ENCODE measurements at regions not wholly inside any gene's neighbourhood (a gene's known extent, or its start where the extent isn't known, plus 50 kb on each side); places are given as distances from the start of the nearest gene placed in this dataset.

- ChIA-PET CTCF (no interaction called here), POLR2A (no interaction called here)
- intact Hi-C loops (cut with DNase I, micrococcal nuclease) = no loop called here
- Mint-ChIP-seq H3K36me3 (ENCODE audit: low read depth) (no peaks in the 10 kb centered on the region), H3K4me3 (no peak overlapping the region), H3K9me3 (no peaks in the 10 kb centered on the region), H3K27me3 (no peaks in the 10 kb centered on the region), H3K4me1 (ENCODE audit: low read depth) (no peaks in the 10 kb centered on the region), H3K27ac (no peak overlapping the region)
- no peak for DNase-seq
- no peak overlapping the region for H3K4me3 ChIP-seq (ENCODE audit: low read length)
- H3K4me1 ChIP-seq (ENCODE audit: insufficient read depth, low read length) = no peaks in the 10 kb centered on the region
- TF ChIP-seq CTCF (IDR thresholded peaks at IDR 0.05) = no peak
- no peaks in the 10 kb centered on the region for H3K9me3 ChIP-seq (ENCODE audit: control insufficient read depth in 1 of 2, insufficient read depth in 1 of 2, low read length in 2 of 2)
- ATAC-seq (ENCODE audit: poor library complexity) = no peak
- no peak overlapping the region for H3K27ac ChIP-seq (ENCODE audit: low read depth in 1 of 2, low read length in 2 of 2)
- H3K36me3 ChIP-seq (ENCODE audit: insufficient read depth, low read length) = no peaks in the 10 kb centered on the region
- H3K27me3 ChIP-seq (ENCODE audit: control insufficient read depth in 1 of 2, insufficient read depth in 2 of 2, low read length in 2 of 2) = no peaks in the 10 kb centered on the region
Observed at GRCh38 chr18:43578706-43579105, 301.4 kb upstream of the SYT4 start.

DNA sequence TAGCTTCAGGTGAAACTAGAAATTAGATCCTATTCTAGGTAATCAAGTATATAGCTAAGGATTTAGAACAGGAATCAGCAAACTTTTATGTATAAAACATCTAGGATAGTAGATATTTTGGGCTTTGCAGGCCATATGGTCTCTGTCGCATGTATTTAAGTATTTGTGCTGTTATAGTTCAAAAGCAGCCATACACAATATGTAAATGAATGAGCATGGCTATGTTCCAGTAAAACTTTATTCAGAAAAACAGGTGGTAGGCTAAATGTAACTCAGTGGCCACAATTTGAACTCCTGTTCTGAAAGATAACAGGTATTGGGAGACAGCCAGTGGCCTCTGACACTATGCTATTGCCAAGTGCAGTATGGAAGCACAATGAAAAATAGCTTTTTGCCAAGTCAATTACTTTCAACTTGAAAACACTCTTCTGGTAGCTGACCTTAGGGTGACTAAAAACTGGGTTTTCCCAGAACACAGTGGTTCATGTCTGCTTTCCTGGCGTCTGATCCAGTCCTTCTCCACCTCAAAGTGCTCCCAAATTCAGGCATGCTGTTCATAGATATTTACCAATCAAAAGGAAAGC is 304.7 kb upstream of the SYT4 start:
- no peaks in the 10 kb centered on the region for H3K4me1 Mint-ChIP-seq (ENCODE audit: low read depth)
- no peak for TF ChIP-seq CTCF (IDR thresholded peaks at IDR 0.05)
- H3K9me3 Mint-ChIP-seq = no peaks in the 10 kb centered on the region
- Histone ChIP-seq H3K4me1 (ENCODE audit: insufficient read depth, low read length) (no peaks in the 10 kb centered on the region), H3K36me3 (ENCODE audit: insufficient read depth, low read length) (no peaks in the 10 kb centered on the region), H3K27me3 (ENCODE audit: control insufficient read depth in 1 of 2, insufficient read depth in 2 of 2, low read length in 2 of 2) (no peaks in the 10 kb centered on the region), H3K4me3 (ENCODE audit: low read length) (no peak overlapping the region), H3K9me3 (ENCODE audit: control insufficient read depth in 1 of 2, insufficient read depth in 1 of 2, low read length in 2 of 2) (no peaks in the 10 kb centered on the region), H3K27ac (ENCODE audit: low read depth in 1 of 2, low read length in 2 of 2) (no peak overlapping the region)
- DNase-seq (no peak), ATAC-seq (ENCODE audit: poor library complexity) (no peak)
- POLR2A ChIA-PET = no interaction called here
- H3K4me3 Mint-ChIP-seq = no peak overlapping the region
- CTCF ChIA-PET = interaction anchor here (1.3 kb wide), 1 partner anchor 13 kb away, joined by 3 read pairs; no protein-coding TSS in a partner anchor
- H3K36me3 Mint-ChIP-seq (ENCODE audit: low read depth) = no peaks in the 10 kb centered on the region
- intact Hi-C loops (cut with DNase I, micrococcal nuclease) = no loop called here
- H3K27ac Mint-ChIP-seq = no peak overlapping the region
- no peaks in the 10 kb centered on the region for H3K27me3 Mint-ChIP-seq

DNA sequence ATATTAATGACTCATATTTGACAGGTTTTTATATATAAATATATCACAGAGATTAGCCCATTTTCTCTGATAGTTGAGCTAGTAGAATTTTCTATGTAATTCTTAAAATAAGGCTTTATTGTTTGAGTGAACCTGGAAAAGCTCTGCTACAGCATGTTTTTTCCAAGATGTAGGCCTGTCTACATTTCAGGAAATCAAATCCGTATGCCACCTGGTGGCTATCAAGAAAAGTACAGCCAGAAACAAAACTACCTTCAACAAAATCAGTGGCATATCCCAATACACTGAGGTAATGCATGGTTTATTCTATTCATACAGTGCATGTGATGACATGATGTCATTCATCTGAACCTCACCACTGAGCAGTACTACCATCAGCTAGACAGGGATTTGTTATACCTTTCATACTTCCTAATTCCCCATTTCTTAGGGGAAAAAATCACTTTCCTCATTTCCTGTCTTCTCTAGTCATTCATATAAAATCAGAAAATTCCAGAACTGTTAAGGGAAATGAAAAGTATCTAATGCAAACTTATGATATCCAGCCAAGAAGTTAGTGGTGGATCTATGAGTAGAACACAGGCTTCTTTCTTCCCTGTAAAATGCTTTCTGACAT is 310.4 kb upstream of the SYT4 start:
- POLR2A ChIA-PET = no interaction called here
- ATAC-seq (ENCODE audit: poor library complexity) = no peak
- CTCF ChIA-PET = interaction anchor here (1.3 kb wide), 1 partner anchor 1473 kb away, joined by 3 read pairs; no protein-coding TSS in a partner anchor
- Mint-ChIP-seq H3K27me3 (no peaks in the 10 kb centered on the region), H3K36me3 (ENCODE audit: low read depth) (no peaks in the 10 kb centered on the region), H3K27ac (no peak overlapping the region), H3K4me1 (ENCODE audit: low read depth) (no peaks in the 10 kb centered on the region), H3K4me3 (no peak overlapping the region), H3K9me3 (no peaks in the 10 kb centered on the region)
- Histone ChIP-seq H3K27ac (ENCODE audit: low read depth in 1 of 2, low read length in 2 of 2) (no peak overlapping the region), H3K4me3 (ENCODE audit: low read length) (no peak overlapping the region), H3K4me1 (ENCODE audit: insufficient read depth, low read length) (no peaks in the 10 kb centered on the region), H3K36me3 (ENCODE audit: insufficient read depth, low read length) (no peaks in the 10 kb centered on the region), H3K9me3 (ENCODE audit: control insufficient read depth in 1 of 2, insufficient read depth in 1 of 2, low read length in 2 of 2) (peaks cover 0 to 18% of the 10 kb centered on the region in 2 experiments), H3K27me3 (ENCODE audit: control insufficient read depth in 1 of 2, insufficient read depth in 2 of 2, low read length in 2 of 2) (no peaks in the 10 kb centered on the region)
- peak; percentile 55 for TF ChIP-seq CTCF (IDR thresholded peaks at IDR 0.05)
- peak in 3 of 14 experiments; percentile 14 to 17 (median 14) for DNase-seq
- intact Hi-C loops (cut with DNase I, micrococcal nuclease) = loop anchor here in 1 of 2 experiments (2.0 kb wide), 1 partner anchor 1473 kb away; no protein-coding TSS in a partner anchor
